Activated CD8-positive, alpha-beta T cell treated with anti-CD3 and anti-CD28 coated beads, Interleukin-2, amount 10 ng/mL, durations not matched to agents 7 days and 5 days (primary cell): ENCODE measurements at regions not wholly inside any gene's neighbourhood (a gene's known extent, or its start where the extent isn't known, plus 50 kb on each side); places are given as distances from the start of the nearest gene placed in this dataset.

Source experiments
- ATAC-seq: fragments of 150-1000 bp; cut with Tn5 transposase; one replicate; pipeline ENCODE4 v1.10.0; 2021; ENCODE audit warnings: moderate library complexity
- CTCF ChIA-PET: fragments of 350-600 bp; sonication (Branson Sonifier 250); formaldehyde crosslinking; loops from one replicate; lab custom pipeline; 2021; ENCODE audit warnings: antibody characterized with exemption; lab: Charles Lee
- POLR2A ChIA-PET: fragments of 350-600 bp; sonication (Branson Sonifier 250); formaldehyde crosslinking; loops from one replicate; lab custom pipeline; 2021; ENCODE audit warnings: antibody characterized with exemption; lab: Charles Lee
- DNase-seq: peaks from one replicate; pipeline ENCODE4 v3.0.0-alpha.2; 2020
- H3K27ac Mint-ChIP-seq: one replicate; pipeline ENCODE4 v1.8.0; 2021; ENCODE audit warnings: mild to moderate bottlenecking, mixed read lengths
- H3K27me3 Mint-ChIP-seq: one replicate; pipeline ENCODE4 v1.8.0; 2021; ENCODE audit warnings: low read depth, mixed read lengths
- H3K36me3 Mint-ChIP-seq: one replicate; pipeline ENCODE4 v1.8.0; 2021; ENCODE audit warnings: low read depth, mixed read lengths
- H3K4me1 Mint-ChIP-seq: one replicate; pipeline ENCODE4 v1.8.0; 2021; ENCODE audit warnings: low read depth, mixed read lengths
- H3K4me3 Mint-ChIP-seq: one replicate; pipeline ENCODE4 v1.8.0; 2021; ENCODE audit warnings: mild to moderate bottlenecking, mixed read lengths
- H3K9me3 Mint-ChIP-seq: one replicate; pipeline ENCODE4 v1.8.0; 2022; ENCODE audit warnings: mixed read lengths; ENCODE audit not compliant: insufficient read depth

GRCh38 chr20:60664106-60664505 lies 588.0 kb upstream of the CDH4 start:
- ChIA-PET CTCF (no interaction called here), POLR2A (no interaction called here)
- Mint-ChIP-seq H3K27me3 (no peaks in the 10 kb centered on the region), H3K4me3 (no peak overlapping the region), H3K36me3 (no peaks in the 10 kb centered on the region), H3K4me1 (no peaks in the 10 kb centered on the region), H3K9me3 (no peaks in the 10 kb centered on the region), H3K27ac (no peak overlapping the region)
- ATAC-seq (no peak), DNase-seq (no peak)

- ATAC-seq (no peak), DNase-seq (no peak)
- no peak overlapping the region for H3K27ac Mint-ChIP-seq
- ChIA-PET CTCF (no interaction called here), POLR2A (no interaction called here)
- H3K4me3 Mint-ChIP-seq = no peak overlapping the region
- H3K4me1 Mint-ChIP-seq = no peaks in the 10 kb centered on the region
- H3K36me3 Mint-ChIP-seq = no peaks in the 10 kb centered on the region
- H3K27me3 Mint-ChIP-seq = no peaks in the 10 kb centered on the region
- H3K9me3 Mint-ChIP-seq = no peaks in the 10 kb centered on the region
Observed at GRCh38 chr20:60667641-60668040, 584.4 kb upstream of the CDH4 start.

- Mint-ChIP-seq H3K27ac (no peak overlapping the region), H3K4me3 (no peak overlapping the region), H3K36me3 (no peaks in the 10 kb centered on the region), H3K4me1 (no peaks in the 10 kb centered on the region), H3K9me3 (no peaks in the 10 kb centered on the region), H3K27me3 (no peaks in the 10 kb centered on the region)
- ChIA-PET POLR2A (no interaction called here), CTCF (no interaction called here)
- no peak for DNase-seq
- no peak for ATAC-seq
Observed at GRCh38 chr20:60669211-60669610, 582.9 kb upstream of the CDH4 start.

GRCh38 chr20:60676011-60676410 lies 576.0 kb upstream of the CDH4 start:
- DNase-seq = no peak
- H3K9me3 Mint-ChIP-seq = no peaks in the 10 kb centered on the region
- H3K36me3 Mint-ChIP-seq = no peaks in the 10 kb centered on the region
- no peak for ATAC-seq
- no peak overlapping the region for H3K4me3 Mint-ChIP-seq
- H3K4me1 Mint-ChIP-seq = no peaks in the 10 kb centered on the region
- H3K27ac Mint-ChIP-seq = no peak overlapping the region
- H3K27me3 Mint-ChIP-seq = no peaks in the 10 kb centered on the region
- POLR2A ChIA-PET = no interaction called here
- CTCF ChIA-PET = no interaction called here

GRCh38 chr20:60677819-60678218 lies 574.2 kb upstream of the CDH4 start:
- Mint-ChIP-seq H3K27ac (no peak overlapping the region), H3K4me3 (no peak overlapping the region), H3K36me3 (no peaks in the 10 kb centered on the region), H3K4me1 (no peaks in the 10 kb centered on the region), H3K27me3 (no peaks in the 10 kb centered on the region), H3K9me3 (no peaks in the 10 kb centered on the region)
- ATAC-seq (no peak), DNase-seq (no peak)
- CTCF ChIA-PET = no interaction called here
- POLR2A ChIA-PET = no interaction called here

GRCh38 chr20:60680554-60680953 lies 571.5 kb upstream of the CDH4 start:
- Mint-ChIP-seq H3K4me3 (no peak overlapping the region), H3K27me3 (no peaks in the 10 kb centered on the region)
- POLR2A ChIA-PET = no interaction called here

GRCh38 chr20:60687213-60687612 lies 564.8 kb upstream of the CDH4 start:
- CTCF ChIA-PET = no interaction called here

More at GRCh38 chr20:60680554-60680953, 571.5 kb upstream of the CDH4 start:
- no peaks in the 10 kb centered on the region for H3K4me1 Mint-ChIP-seq
- ATAC-seq (no peak), DNase-seq (no peak)
- H3K36me3 Mint-ChIP-seq = no peaks in the 10 kb centered on the region
- no peaks in the 10 kb centered on the region for H3K9me3 Mint-ChIP-seq
- CTCF ChIA-PET = no interaction called here
- no peak overlapping the region for H3K27ac Mint-ChIP-seq

GRCh38 chr20:60690771-60691170 lies 561.3 kb upstream of the CDH4 start:
- Mint-ChIP-seq H3K9me3 (no peaks in the 10 kb centered on the region), H3K27ac (no peak overlapping the region), H3K4me3 (no peak overlapping the region), H3K36me3 (no peaks in the 10 kb centered on the region), H3K27me3 (no peaks in the 10 kb centered on the region), H3K4me1 (no peaks in the 10 kb centered on the region)
- ATAC-seq (no peak), DNase-seq (no peak)
- CTCF ChIA-PET = no interaction called here
- POLR2A ChIA-PET = no interaction called here

More at GRCh38 chr20:60687213-60687612, 564.8 kb upstream of the CDH4 start:
- H3K27me3 Mint-ChIP-seq = no peaks in the 10 kb centered on the region
- H3K4me3 Mint-ChIP-seq = no peak overlapping the region
- no peaks in the 10 kb centered on the region for H3K4me1 Mint-ChIP-seq
- no peaks in the 10 kb centered on the region for H3K9me3 Mint-ChIP-seq
- no peaks in the 10 kb centered on the region for H3K36me3 Mint-ChIP-seq
- H3K27ac Mint-ChIP-seq = no peak overlapping the region
- no peak for DNase-seq
- POLR2A ChIA-PET = no interaction called here
- ATAC-seq = no peak

- no peak for DNase-seq
- ATAC-seq = no peak
- no peak overlapping the region for H3K27ac Mint-ChIP-seq
- POLR2A ChIA-PET = no interaction called here
- no peaks in the 10 kb centered on the region for H3K27me3 Mint-ChIP-seq
- H3K4me3 Mint-ChIP-seq = no peak overlapping the region
- H3K4me1 Mint-ChIP-seq = no peaks in the 10 kb centered on the region
- H3K36me3 Mint-ChIP-seq = no peaks in the 10 kb centered on the region
- no peaks in the 10 kb centered on the region for H3K9me3 Mint-ChIP-seq
- CTCF ChIA-PET = no interaction called here
Observed at GRCh38 chr20:60691966-60692615, 560.0 kb upstream of the CDH4 start.

GRCh38 chr20:60693496-60694133 lies 558.4 kb upstream of the CDH4 start:
- H3K27me3 Mint-ChIP-seq = no peaks in the 10 kb centered on the region
- DNase-seq (no peak), ATAC-seq (no peak)
- ChIA-PET POLR2A (no interaction called here), CTCF (no interaction called here)
- no peak overlapping the region for H3K4me3 Mint-ChIP-seq
- no peaks in the 10 kb centered on the region for H3K4me1 Mint-ChIP-seq
- no peak overlapping the region for H3K27ac Mint-ChIP-seq
- H3K36me3 Mint-ChIP-seq = no peaks in the 10 kb centered on the region
- H3K9me3 Mint-ChIP-seq = no peaks in the 10 kb centered on the region

GRCh38 chr20:60694763-60695162 lies 557.3 kb upstream of the CDH4 start:
- H3K4me3 Mint-ChIP-seq = no peak overlapping the region
- no peak for ATAC-seq
- no peaks in the 10 kb centered on the region for H3K27me3 Mint-ChIP-seq
- H3K9me3 Mint-ChIP-seq = no peaks in the 10 kb centered on the region
- CTCF ChIA-PET = no interaction called here
- no peaks in the 10 kb centered on the region for H3K4me1 Mint-ChIP-seq
- DNase-seq = no peak
- H3K27ac Mint-ChIP-seq = no peak overlapping the region
- H3K36me3 Mint-ChIP-seq = no peaks in the 10 kb centered on the region
- POLR2A ChIA-PET = no interaction called here

- DNase-seq (no peak), ATAC-seq (no peak)
- Mint-ChIP-seq H3K9me3 (no peaks in the 10 kb centered on the region), H3K36me3 (no peaks in the 10 kb centered on the region), H3K4me1 (no peaks in the 10 kb centered on the region), H3K4me3 (no peak overlapping the region), H3K27ac (no peak overlapping the region), H3K27me3 (no peaks in the 10 kb centered on the region)
- ChIA-PET CTCF (no interaction called here), POLR2A (no interaction called here)
Observed at GRCh38 chr20:60695226-60696000, 556.6 kb upstream of the CDH4 start.
